Neural progenitor cell (in vitro differentiated cells): ENCODE measurements at regions not wholly inside any gene's neighbourhood (a gene's known extent, or its start where the extent isn't known, plus 50 kb on each side); places are given as distances from the start of the nearest gene placed in this dataset.
A peak's percentile ranks its signal among the peaks of the same experiment; 100 is the strongest.

Source experiments
- DNase-seq: peaks from one replicate; pipeline ENCODE4 v3.0.0-alpha.2; 2016; ENCODE audit warnings: low spot score
- H2AFZ ChIP-seq: fragments of 200-600 bp; sonication (generic); replicated peaks from 2 replicates; pipeline ENCODE4 v1.6.1; 2016; ENCODE audit warnings: antibody characterized with exemption
- H3F3A ChIP-seq: fragments of 200-600 bp; sonication (generic); 2 replicates; pipeline ENCODE4 v1.6.1; 2016; ENCODE audit warnings: antibody characterized with exemption, low read depth
- H3K27ac ChIP-seq: fragments of 200-600 bp; sonication (generic); 2 replicates; pipeline ENCODE4 v1.5.1; 2016; ENCODE audit warnings: mild to moderate bottlenecking
- H3K27me3 ChIP-seq: fragments of 200-600 bp; sonication (generic); 2 replicates; pipeline ENCODE4 v1.6.1; 2016; ENCODE audit warnings: mild to moderate bottlenecking, moderate library complexity
- H3K36me3 ChIP-seq: fragments of 200-600 bp; sonication (generic); 2 replicates; pipeline ENCODE4 v1.5.1; 2016
- H3K4me1 ChIP-seq: fragments of 200-600 bp; sonication (generic); 2 replicates; pipeline ENCODE4 v1.6.1; 2016; ENCODE audit warnings: mixed run types
- H3K4me2 ChIP-seq: fragments of 200-600 bp; sonication (generic); 2 replicates; pipeline ENCODE4 v1.6.1; 2016
- H3K4me3 ChIP-seq: fragments of 200-600 bp; sonication (generic); 2 replicates; pipeline ENCODE4 v1.5.1; 2016
- H3K79me2 ChIP-seq: fragments of 200-600 bp; sonication (generic); 2 replicates; pipeline ENCODE4 v1.6.1; 2016; ENCODE audit warnings: low read depth
- H3K9ac ChIP-seq: fragments of 200-600 bp; sonication (generic); 2 replicates; pipeline ENCODE4 v1.6.1; 2016
- H3K9me3 ChIP-seq: fragments of 200-600 bp; sonication (generic); 2 replicates; pipeline ENCODE4 v1.5.1; 2016; ENCODE audit warnings: low read depth
- H4K20me1 ChIP-seq: fragments of 200-600 bp; sonication (generic); 2 replicates; pipeline ENCODE4 v1.6.1; 2016; ENCODE audit warnings: low read depth
- H3K27ac Mint-ChIP-seq: 3 replicates; pipeline ENCODE4 v1.8.0; 2021; ENCODE audit warnings: mixed read lengths
- H3K27me3 Mint-ChIP-seq: 2 replicates; pipeline ENCODE4 v1.8.0; 2022; ENCODE audit warnings: low read depth, mild to moderate bottlenecking, inconsistent platforms, moderate library complexity, mixed read lengths; ENCODE audit not compliant: insufficient read depth
- H3K36me3 Mint-ChIP-seq: 3 replicates; pipeline ENCODE4 v1.8.0; 2021; ENCODE audit warnings: mixed read lengths
- H3K4me1 Mint-ChIP-seq: 3 replicates; pipeline ENCODE4 v1.8.0; 2021; ENCODE audit warnings: mixed read lengths
- H3K4me3 Mint-ChIP-seq: 3 replicates; pipeline ENCODE4 v1.8.0; 2021; ENCODE audit warnings: mild to moderate bottlenecking, moderate library complexity, mixed read lengths
- H3K9me3 Mint-ChIP-seq: 3 replicates; pipeline ENCODE4 v1.8.0; 2020; ENCODE audit warnings: mixed read lengths
- CTCF ChIP-seq: fragments of 200-600 bp; sonication (generic); IDR thresholded peaks from 2 replicates; pipeline ENCODE4 v1.5.1; 2017; ENCODE audit warnings: antibody characterized with exemption, mild to moderate bottlenecking
- EZH2 ChIP-seq: fragments of 200-600 bp; sonication (generic); IDR thresholded peaks from 2 replicates; pipeline ENCODE4 v1.6.1; 2017; ENCODE audit warnings: antibody characterized with exemption, mild to moderate bottlenecking, moderate library complexity
- EZH2phosphoT487 ChIP-seq: fragments of 200-600 bp; sonication (generic); IDR thresholded peaks from 2 replicates; pipeline ENCODE4 v1.6.1; 2017; ENCODE audit warnings: antibody characterized with exemption

GRCh38 chr15:98381446-98381845 is 266.9 kb upstream of the IGF1R start:
- Mint-ChIP-seq H3K9me3 (peaks cover 45% of the 10 kb centered on the region), H3K4me1 (peaks cover 20% of the 10 kb centered on the region), H3K27ac (no peak overlapping the region), H3K27me3 (peaks cover 42% of the 10 kb centered on the region), H3K4me3 (no peak overlapping the region), H3K36me3 (no peaks in the 10 kb centered on the region)
- no peak for DNase-seq
- H3K27me3 ChIP-seq: no peaks in the 10 kb centered on the region
- no peak overlapping the region for H3K9ac ChIP-seq
- no peak overlapping the region for H2AFZ ChIP-seq
- no peak overlapping the region for H3K27ac ChIP-seq
- no peaks in the 10 kb centered on the region for H3K79me2 ChIP-seq
- no peaks in the 10 kb centered on the region for H3K36me3 ChIP-seq
- no peak overlapping the region for H3K4me2 ChIP-seq
- H3K4me1 ChIP-seq: peaks cover 9% of the 10 kb centered on the region
- no peak overlapping the region for H3K4me3 ChIP-seq
- H3K9me3 ChIP-seq: no peaks in the 10 kb centered on the region
- no peaks in the 10 kb centered on the region for H4K20me1 ChIP-seq
- H3F3A ChIP-seq: no peaks in the 10 kb centered on the region
- TF ChIP-seq CTCF: no peak
- TF ChIP-seq EZH2: no peak

DNA sequence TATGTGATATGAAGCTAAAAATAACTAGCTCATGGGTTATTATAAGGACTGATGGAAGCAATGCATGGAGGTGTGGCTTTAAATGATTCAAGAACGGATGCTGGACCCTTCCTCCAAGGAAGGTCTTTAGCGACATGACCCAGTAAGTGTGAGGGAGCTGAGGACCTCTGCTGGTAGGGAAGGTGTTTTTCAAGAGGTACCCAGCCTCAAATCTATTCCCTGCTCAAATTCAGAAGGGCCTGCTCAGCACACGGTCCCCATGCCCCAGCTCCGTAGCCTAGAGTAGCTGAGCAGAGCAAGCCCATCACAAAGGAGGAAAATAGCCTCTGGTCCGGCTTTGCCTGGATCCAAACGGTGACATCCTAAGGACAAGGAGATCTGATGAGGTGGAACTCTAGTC is 266.2 kb upstream of the IGF1R start:
- H3K27ac ChIP-seq: no peak overlapping the region
- H3K9me3 ChIP-seq: no peaks in the 10 kb centered on the region
- H3K27me3 Mint-ChIP-seq: peaks cover 46% of the 10 kb centered on the region
- H4K20me1 ChIP-seq: no peaks in the 10 kb centered on the region
- no peak overlapping the region for H3K4me2 ChIP-seq
- H3K79me2 ChIP-seq: no peaks in the 10 kb centered on the region
- peaks cover 20% of the 10 kb centered on the region for H3K4me1 Mint-ChIP-seq
- no peak for TF ChIP-seq EZH2phosphoT487
- no peak for TF ChIP-seq EZH2
- TF ChIP-seq CTCF: peak; percentile 29
- no peaks in the 10 kb centered on the region for H3F3A ChIP-seq
- DNase-seq: no peak
- H3K27me3 ChIP-seq: no peaks in the 10 kb centered on the region
- H3K9ac ChIP-seq: no peak overlapping the region
- no peaks in the 10 kb centered on the region for H3K36me3 Mint-ChIP-seq
- H3K4me1 ChIP-seq: peaks cover 9% of the 10 kb centered on the region
- H3K9me3 Mint-ChIP-seq: peaks cover 44% of the 10 kb centered on the region
- no peak overlapping the region for H3K4me3 ChIP-seq
- no peak overlapping the region for H2AFZ ChIP-seq
- no peak overlapping the region for H3K4me3 Mint-ChIP-seq
- no peak overlapping the region for H3K27ac Mint-ChIP-seq
- H3K36me3 ChIP-seq: no peaks in the 10 kb centered on the region

DNA sequence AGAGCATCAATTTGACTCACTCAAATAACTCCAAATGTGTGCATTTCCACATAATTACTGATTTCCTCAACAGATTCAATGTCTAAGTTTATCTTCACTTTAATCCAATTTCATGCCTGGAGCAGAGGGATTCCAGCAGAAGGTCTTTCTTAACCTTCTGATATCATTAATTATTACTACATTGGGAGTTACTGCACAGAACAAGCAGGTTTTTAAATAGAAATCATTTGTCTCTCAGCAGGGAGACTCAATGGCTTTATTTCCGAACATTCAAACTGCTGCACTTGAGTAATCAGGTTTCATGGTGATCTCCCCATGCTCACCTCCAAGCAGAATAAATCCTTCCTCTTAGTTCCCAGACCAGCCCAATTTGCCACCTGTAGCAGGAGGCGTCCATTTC is 264.8 kb upstream of the IGF1R start:
- DNase-seq: no peak
- Histone ChIP-seq H3K9me3 (no peaks in the 10 kb centered on the region), H3F3A (no peaks in the 10 kb centered on the region), H2AFZ (no peak overlapping the region), H3K9ac (no peak overlapping the region), H3K4me3 (no peak overlapping the region), H3K36me3 (no peaks in the 10 kb centered on the region), H3K27ac (no peak overlapping the region), H3K4me2 (no peak overlapping the region), H4K20me1 (no peaks in the 10 kb centered on the region), H3K4me1 (peaks cover 9% of the 10 kb centered on the region), H3K27me3 (no peaks in the 10 kb centered on the region), H3K79me2 (no peaks in the 10 kb centered on the region)
- Mint-ChIP-seq H3K9me3 (peaks cover 31% of the 10 kb centered on the region), H3K4me3 (no peak overlapping the region), H3K36me3 (no peaks in the 10 kb centered on the region), H3K4me1 (peaks cover 20% of the 10 kb centered on the region), H3K27ac (no peak overlapping the region), H3K27me3 (peaks cover 46% of the 10 kb centered on the region)
- no peak for TF ChIP-seq EZH2phosphoT487
- no peak for TF ChIP-seq EZH2
- no peak for TF ChIP-seq CTCF
